ENCODE measurements at regions not wholly inside any gene's neighbourhood (a gene's known extent, or its start where the extent isn't known, plus 50 kb on each side); places are given as distances from the start of the nearest gene placed in this dataset.

DNA sequence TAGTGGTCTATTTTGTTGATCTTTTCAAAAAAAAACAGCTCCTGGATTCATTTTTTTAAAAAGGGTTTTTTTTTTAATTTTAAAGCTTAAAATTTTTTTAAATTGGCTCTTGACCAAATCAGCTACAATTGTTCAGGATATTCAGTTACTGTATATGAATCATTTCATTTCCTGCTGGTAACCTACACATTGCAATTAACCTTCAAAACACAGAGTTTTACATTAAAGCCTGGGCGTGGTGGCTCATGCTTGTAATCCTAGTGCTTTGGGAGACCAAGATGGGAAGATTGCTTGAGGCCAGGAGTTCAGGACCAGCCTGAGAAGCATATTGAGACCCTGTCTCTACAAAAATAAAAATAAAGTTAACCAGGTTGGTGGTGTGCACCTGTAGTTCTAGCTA is 163.4 kb downstream of the ALDH1A2 start:
- DNase-seq (ENCODE audit: low spot score in 2 of 2), result no peak
- no peaks in the 10 kb centered on the region for H3K36me3 ChIP-seq
- no peak for TF ChIP-seq CTCF (IDR thresholded peaks at IDR 0.05)
- no peak for TF ChIP-seq EP300 (IDR thresholded peaks at IDR 0.05)
- TF ChIP-seq POLR2A (IDR thresholded peaks at IDR 0.05), result no peak
- peaks cover 0 to 3% (median 0%) of the 10 kb centered on the region in 4 donors for H3K9me3 ChIP-seq
- no peaks in the 10 kb centered on the region for H3K4me1 ChIP-seq
- no peak overlapping the region for H3K27ac ChIP-seq
- H3K4me3 ChIP-seq, result no peak overlapping the region
- H3K27me3 ChIP-seq, result peaks cover 0 to 8% of the 10 kb centered on the region in 2 donors
- WGBS, 2 donors, result 91 to 94% methylated on average over 1 of the region's 1 CpG

All from tibial nerve (tissue), 4 donors.